H1 (cell line): ENCODE measurements at regions not wholly inside any gene's neighbourhood (a gene's known extent, or its start where the extent isn't known, plus 50 kb on each side); places are given as distances from the start of the nearest gene placed in this dataset.

Source experiments
- CTCF ChIA-PET: fragments of 300-600 bp; sonication (Branson Sonifier 250); formaldehyde crosslinking; loops from one replicate; lab custom pipeline; 2021; ENCODE audit not compliant: partially characterized antibody; lab: Charles Lee
- POLR2A ChIA-PET: fragments of 300-600 bp; sonication (Branson Sonifier 250); formaldehyde crosslinking; loops from one replicate; lab custom pipeline; 2021; ENCODE audit warnings: inconsistent platforms; ENCODE audit not compliant: partially characterized antibody; lab: Charles Lee
- DNase-seq, 2 experiments: peaks; one replicate each; pipeline versions ENCODE4 v3.0.0 to v3.0.0-alpha.2; 2010 to 2022; ENCODE audit warnings: low spot score in 2 of 2, low read depth in 1 of 2, mixed read lengths in 1 of 2
- FAIRE-seq: peaks from 2 replicates; lab custom pipeline; 2011; peaks lifted over from hg19 to GRCh38; lab: Jason Lieb, UNC
- H2AFZ ChIP-seq: 2 replicates; pipeline ENCODE4 v1.8.1; 2012; ENCODE audit warnings: low read length, inconsistent platforms
- H2AK5ac ChIP-seq: 2 replicates; pipeline ENCODE4 v1.6.1; 2013; ENCODE audit warnings: low read depth, low read length
- H2BK120ac ChIP-seq: replicated peaks from 2 replicates; pipeline ENCODE3; 2013; ENCODE audit warnings: low read depth, low read length, inconsistent platforms
- H2BK12ac ChIP-seq: 2 replicates; pipeline ENCODE4 v1.6.1; 2013; ENCODE audit warnings: low read depth, low read length
- H2BK15ac ChIP-seq: 2 replicates; pipeline ENCODE4 v1.6.1; 2013; ENCODE audit warnings: low read length
- H2BK20ac ChIP-seq: 2 replicates; pipeline ENCODE4 v1.6.1; 2013; ENCODE audit warnings: low read length
- H2BK5ac ChIP-seq: 2 replicates; pipeline ENCODE4 v1.6.1; 2013; ENCODE audit warnings: low read depth, low read length
- H3K14ac ChIP-seq: 2 replicates; pipeline ENCODE4 v1.6.1; 2013; ENCODE audit warnings: inconsistent platforms; ENCODE audit not compliant: insufficient read length
- H3K18ac ChIP-seq: 2 replicates; pipeline ENCODE4 v1.6.1; 2013; ENCODE audit warnings: low read length; ENCODE audit errors: extremely low read depth
- H3K23ac ChIP-seq: 2 replicates; pipeline ENCODE4 v1.6.1; 2013; ENCODE audit warnings: inconsistent platforms; ENCODE audit not compliant: insufficient read length
- H3K23me2 ChIP-seq: 2 replicates; pipeline ENCODE4 v1.6.1; 2013; ENCODE audit warnings: low read depth, low read length
- H3K27ac ChIP-seq: 2 replicates; pipeline ENCODE4 v1.6.1; 2011; ENCODE audit warnings: low read depth, low read length, inconsistent platforms
- H3K27me3 ChIP-seq, 4 experiments: replicated peaks in 1 of 4; 1 replicate in 1 of 4; 2 replicates in 3 of 4; pipeline versions ENCODE4 v1.6.1 to v1.8.1; 2011 to 2013; ENCODE audit warnings: low read length in 3 of 4, mild to moderate bottlenecking in 3 of 4, inconsistent platforms in 2 of 4, mixed read lengths in 2 of 4, moderate library complexity in 1 of 4; ENCODE audit not compliant: control insufficient read depth in 3 of 4, insufficient read depth in 3 of 4; ENCODE audit errors: extremely low read depth in 1 of 4
- H3K36me3 ChIP-seq, 4 experiments: 2 replicates each; pipeline versions ENCODE4 v1.6.1 to v1.8.1; 2011 to 2013; ENCODE audit warnings: mild to moderate bottlenecking in 4 of 4, low read length in 3 of 4, moderate library complexity in 2 of 4, control low read depth in 1 of 4, inconsistent platforms in 1 of 4; ENCODE audit not compliant: insufficient read depth in 4 of 4, control insufficient read depth in 2 of 4
- H3K4ac ChIP-seq: replicated peaks from 2 replicates; pipeline ENCODE3; 2013; ENCODE audit warnings: low read length, low read depth, mixed read lengths, inconsistent platforms; ENCODE audit not compliant: insufficient read length
- H3K4me1 ChIP-seq, 4 experiments: replicated peaks in 1 of 4; 1 replicate in 1 of 4; 2 replicates in 3 of 4; pipeline versions ENCODE4 v1.6.1 to v1.8.1; 2011 to 2013; ENCODE audit warnings: low read length in 3 of 4, inconsistent platforms in 2 of 4, mixed read lengths in 1 of 4; ENCODE audit not compliant: insufficient read depth in 4 of 4, control insufficient read depth in 3 of 4
- H3K4me2 ChIP-seq, 2 experiments: 2 replicates each; pipeline versions ENCODE4 v1.6.1 to v1.8.1; 2011 to 2013; ENCODE audit warnings: low read depth in 2 of 2, low read length in 2 of 2, control low read depth in 1 of 2, inconsistent platforms in 1 of 2, mild to moderate bottlenecking in 1 of 2; ENCODE audit not compliant: insufficient read depth in 1 of 2
- H3K4me3 ChIP-seq, 4 experiments: fragments of 200-600, 300-600 bp in 1 of 4; sonication (generic), shearing (Covaris generic), sonication (Bioruptor Twin) in 1 of 4; 2 replicates each; pipeline versions ENCODE4 v1.5.1 to v1.8.1; 2011 to 2016; ENCODE audit warnings: low read length in 4 of 4, low read depth in 3 of 4, control low read depth in 2 of 4, inconsistent platforms in 2 of 4, mild to moderate bottlenecking in 2 of 4, mixed read lengths in 1 of 4, moderate library complexity in 1 of 4; ENCODE audit not compliant: insufficient read depth in 2 of 4; ENCODE audit errors: extremely low read depth in 1 of 4
- H3K56ac ChIP-seq: replicated peaks from 2 replicates; pipeline ENCODE3; 2013; ENCODE audit warnings: low read depth, mild to moderate bottlenecking, mixed read lengths, low read length, inconsistent platforms; ENCODE audit not compliant: insufficient read length
- H3K79me1 ChIP-seq: 2 replicates; pipeline ENCODE4 v1.6.1; 2013; ENCODE audit warnings: low read depth, low read length, control low read depth
- H3K79me2 ChIP-seq, 2 experiments: 2 replicates each; pipeline versions ENCODE4 v1.6.1 to v1.8.1; 2012 to 2013; ENCODE audit warnings: low read length in 2 of 2, mild to moderate bottlenecking in 2 of 2, inconsistent platforms in 1 of 2; ENCODE audit not compliant: insufficient read depth in 2 of 2, control insufficient read depth in 1 of 2
- H3K9ac ChIP-seq, 4 experiments: replicated peaks in 1 of 4; 1 replicate in 1 of 4; 2 replicates in 3 of 4; pipeline versions ENCODE4 v1.6.1 to v1.8.1; 2011 to 2013; ENCODE audit warnings: low read depth in 3 of 4, low read length in 3 of 4, control low read depth in 2 of 4, mild to moderate bottlenecking in 2 of 4, moderate library complexity in 2 of 4, inconsistent platforms in 1 of 4; ENCODE audit errors: extremely low read depth in 1 of 4
- H3K9me3 ChIP-seq, 2 experiments: 2 replicates each; pipeline versions ENCODE4 v1.6.1 to v1.8.1; 2012 to 2013; ENCODE audit warnings: mild to moderate bottlenecking in 2 of 2, moderate library complexity in 2 of 2, control low read depth in 1 of 2, inconsistent platforms in 1 of 2, low read depth in 1 of 2, low read length in 1 of 2, mixed read lengths in 1 of 2; ENCODE audit not compliant: insufficient read depth in 2 of 2
- H4K20me1 ChIP-seq, 2 experiments: replicated peaks in 1 of 2; 2 replicates each; pipeline versions ENCODE3 to v1.8.1; 2011 to 2013; ENCODE audit warnings: inconsistent platforms in 2 of 2, low read length in 2 of 2, mild to moderate bottlenecking in 1 of 2; ENCODE audit not compliant: insufficient read depth in 2 of 2, control insufficient read depth in 1 of 2
- H4K5ac ChIP-seq: 2 replicates; pipeline ENCODE4 v1.6.1; 2013; ENCODE audit warnings: low read length, low read depth, mixed read lengths, inconsistent platforms; ENCODE audit not compliant: insufficient read length
- H4K8ac ChIP-seq: 2 replicates; pipeline ENCODE4 v1.8.0; 2013; ENCODE audit warnings: mild to moderate bottlenecking, moderate library complexity, low read length, inconsistent platforms; ENCODE audit not compliant: insufficient read depth; ENCODE audit errors: extremely low read depth
- H4K91ac ChIP-seq: replicated peaks from 2 replicates; pipeline ENCODE3; 2013; ENCODE audit warnings: low read length, mixed read lengths, inconsistent platforms; ENCODE audit not compliant: insufficient read length
- ATF3 ChIP-seq: IDR thresholded peaks from 2 replicates; pipeline ENCODE4 v1.6.1; 2011; ENCODE audit warnings: low read depth, mild to moderate bottlenecking, low read length; ENCODE audit not compliant: insufficient read depth
- CTBP2 ChIP-seq: IDR thresholded peaks from 2 replicates; pipeline ENCODE4 v1.7.0; 2011; ENCODE audit warnings: borderline replicate concordance, mild to moderate bottlenecking, moderate library complexity, mixed read lengths, low read length; ENCODE audit not compliant: insufficient read depth, insufficient read length
- EP300 ChIP-seq, 2 experiments: IDR thresholded peaks; 1 replicate in 1 of 2; 2 replicates in 1 of 2; pipeline ENCODE4 v1.6.1; 2011 to 2012; ENCODE audit warnings: low read depth in 2 of 2, low read length in 2 of 2, mild to moderate bottlenecking in 2 of 2, borderline replicate concordance in 1 of 2, inconsistent platforms in 1 of 2, moderate library complexity in 1 of 2
- FOSL1 ChIP-seq: IDR thresholded peaks from 2 replicates; pipeline ENCODE4 v1.6.1; 2011; ENCODE audit warnings: mild to moderate bottlenecking, low read depth, low read length, moderate library complexity; ENCODE audit not compliant: insufficient read depth
- KDM1A ChIP-seq: fragments of 200-600, 300-600 bp; sonication (generic); IDR thresholded peaks from 2 replicates; pipeline ENCODE4 v1.7.1; 2016; ENCODE audit warnings: mild to moderate bottlenecking, low read length, borderline replicate concordance
- NRF1 ChIP-seq: IDR thresholded peaks from 2 replicates; pipeline ENCODE4 v1.6.1; 2011; ENCODE audit warnings: mild to moderate bottlenecking, low read depth, low read length, improper control_type of control experiment
- TEAD4 ChIP-seq: IDR thresholded peaks from 2 replicates; pipeline ENCODE4 v1.6.1; 2012; ENCODE audit warnings: low read depth, low read length, inconsistent platforms, mixed read lengths

DNA sequence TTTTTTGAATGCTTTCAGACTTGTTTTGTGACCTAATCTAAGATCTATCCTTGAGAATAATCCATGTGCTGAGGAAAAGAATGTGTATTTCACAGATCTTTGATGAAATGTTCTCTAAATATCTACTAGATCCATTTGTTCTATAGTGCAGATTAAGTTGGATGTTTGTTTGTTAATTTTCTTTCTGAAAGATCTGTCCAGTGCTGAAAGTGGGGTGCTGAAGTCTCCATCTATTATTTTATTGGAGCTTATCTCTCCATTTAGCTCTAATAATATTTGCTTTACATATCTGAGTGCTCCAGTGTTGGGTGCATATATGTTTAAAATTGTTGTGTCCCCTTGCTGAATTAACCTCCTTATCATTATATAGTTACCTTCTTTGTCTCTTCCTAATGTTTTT lies 303.6 kb downstream of the HTR1B start:
- Histone ChIP-seq H4K20me1 (no peaks in the 10 kb centered on the region), H3K4me1 (no peaks in the 10 kb centered on the region), H3K56ac (no peak overlapping the region), H3K9ac (no peak overlapping the region), H3K4ac (no peak overlapping the region), H4K5ac (no peak overlapping the region)
- no peak for DNase-seq
- TF ChIP-seq ATF3 (no peak), KDM1A (no peak), TEAD4 (no peak), NRF1 (no peak), CTBP2 (no peak), EP300 (IDR thresholded peaks at IDR 0.05; ENCODE audit: borderline replicate concordance in 1 of 2, low read depth in 2 of 2, low read length in 2 of 2) (no peak), FOSL1 (no peak)
- TF ChIP-seq, all 59 proteins: peak for 0
- no peak overlapping the region for H4K91ac ChIP-seq
- no peak overlapping the region for H3K14ac ChIP-seq
- no peak overlapping the region for H2BK120ac ChIP-seq
- no peaks in the 10 kb centered on the region for H3K36me3 ChIP-seq
- H3K79me1 ChIP-seq, result no peaks in the 10 kb centered on the region
- no peak overlapping the region for H2BK5ac ChIP-seq
- no peak overlapping the region for H3K18ac ChIP-seq
- no peak overlapping the region for H2AFZ ChIP-seq
- POLR2A ChIA-PET, result no interaction called here
- CTCF ChIA-PET, result no interaction called here
- no peak overlapping the region for H3K4me2 ChIP-seq
- H3K9me3 ChIP-seq, result no peaks in the 10 kb centered on the region
- H4K8ac ChIP-seq, result no peak overlapping the region
- no peaks in the 10 kb centered on the region for H3K27me3 ChIP-seq
- FAIRE-seq, result no peak
- H3K4me3 ChIP-seq, result no peak overlapping the region
- no peak overlapping the region for H3K23ac ChIP-seq
- H2BK20ac ChIP-seq, result no peak overlapping the region
- no peaks in the 10 kb centered on the region for H3K79me2 ChIP-seq
- H2BK12ac ChIP-seq, result no peak overlapping the region
- no peak overlapping the region for H3K27ac ChIP-seq
- H2AK5ac ChIP-seq, result no peak overlapping the region
- H3K23me2 ChIP-seq, result no peaks in the 10 kb centered on the region
- H2BK15ac ChIP-seq, result no peak overlapping the region
